GM21367 (cell line): ENCODE measurements at regions not wholly inside any gene's neighbourhood (a gene's known extent, or its start where the extent isn't known, plus 50 kb on each side); places are given as distances from the start of the nearest gene placed in this dataset.
"Not testable (repeated sequence)": the region's sequence is repeated elsewhere in the genome, so short reads cannot be mapped to it uniquely, and the experiment has no call there.

Experiments used
- ATAC-seq: cut with Tn5 transposase; IDR thresholded peaks from one replicate; pipeline ENCODE4 v1.9.1; 2021; ENCODE audit not compliant: unreplicated experiment

DNA sequence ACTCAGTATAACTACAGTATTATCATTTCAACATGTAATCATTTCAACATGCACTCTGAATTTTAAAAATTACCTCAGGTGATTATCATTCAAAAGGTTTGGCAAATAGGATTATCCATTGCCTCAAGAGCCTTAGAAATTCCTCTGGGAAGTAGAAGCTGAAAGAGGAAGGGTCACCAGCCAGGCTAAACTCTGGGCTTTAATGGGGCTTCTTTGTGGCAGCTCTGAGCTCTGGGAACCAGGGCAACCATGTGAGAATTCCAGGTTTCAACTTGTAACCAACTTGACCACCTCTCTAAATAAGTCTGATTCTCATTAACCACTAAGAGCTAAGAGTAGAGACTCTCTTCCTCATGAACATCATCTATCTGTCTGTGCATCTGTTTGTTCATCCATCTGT lies 117.2 kb upstream of the MED14 start:
- ATAC-seq: no peak

GRCh38 chrX:40853004-40853815 lies 117.9 kb upstream of the MED14 start:
- no peak for ATAC-seq

- ATAC-seq: no peak
These were observed 118.4 kb upstream of the MED14 start for GRCh38 chrX:40853816-40854123.

GRCh38 chrX:40854242-40854641 lies 118.9 kb upstream of the MED14 start:
- no peak for ATAC-seq

- no peak for ATAC-seq
These were observed 120.1 kb upstream of the MED14 start for GRCh38 chrX:40855411-40855810.

DNA sequence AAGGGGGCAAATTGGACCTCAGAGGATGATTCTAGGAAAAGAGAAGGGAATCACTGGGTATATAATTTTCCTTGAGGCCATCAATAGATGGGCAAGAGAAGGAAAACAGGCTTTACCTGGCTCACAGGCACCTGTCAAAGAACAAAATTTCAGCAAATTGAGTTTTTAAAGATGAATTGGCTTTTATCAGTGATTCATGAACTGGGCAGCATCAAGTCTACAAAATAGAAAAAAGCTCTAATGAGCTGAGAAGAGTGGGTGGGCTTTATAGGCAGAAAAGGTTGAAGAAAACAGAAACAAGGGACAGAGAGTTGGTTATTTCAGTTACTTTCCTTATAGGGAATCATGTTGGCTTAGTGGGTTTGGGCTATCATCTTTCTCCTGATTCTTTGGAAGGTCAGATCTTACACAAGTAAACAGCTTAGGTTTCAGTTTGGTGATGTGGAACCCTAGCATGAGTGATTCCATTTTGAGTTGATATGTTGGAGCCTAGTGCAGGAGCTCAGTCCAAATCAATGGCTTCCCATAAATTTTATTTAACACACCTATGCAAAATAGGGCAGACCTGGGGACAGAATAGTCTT lies 120.7 kb upstream of the MED14 start:
- no peak for ATAC-seq

- ATAC-seq: not testable (repeated sequence)
These were observed 126.7 kb upstream of the MED14 start for GRCh38 chrX:40861952-40862554.

- ATAC-seq: not testable (repeated sequence)
These were observed 127.9 kb upstream of the MED14 start for GRCh38 chrX:40863260-40863659.

DNA sequence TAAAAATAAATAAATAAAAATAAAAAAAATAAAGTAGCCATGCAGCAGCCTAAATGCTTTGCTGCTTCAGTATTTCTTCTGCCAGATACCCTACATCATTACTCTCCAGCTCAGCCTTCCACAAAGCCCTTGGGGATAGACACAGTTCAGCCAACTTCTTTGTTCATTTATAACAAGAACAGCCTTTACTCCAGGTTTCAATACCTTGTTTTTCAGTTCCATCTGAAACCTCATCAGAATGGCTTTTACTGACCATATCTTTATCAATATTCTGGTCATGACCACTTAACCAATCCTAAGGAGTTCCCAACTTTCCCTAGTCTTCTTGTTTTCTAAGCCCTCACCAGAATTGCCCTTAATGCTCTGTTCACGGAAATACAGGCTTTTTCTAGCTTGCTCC lies 128.3 kb upstream of the MED14 start:
- no peak for ATAC-seq

GRCh38 chrX:40864972-40865371 lies 129.6 kb upstream of the MED14 start:
- no peak for ATAC-seq

GRCh38 chrX:40866893-40867292 lies 131.6 kb upstream of the MED14 start:
- ATAC-seq: no peak

DNA sequence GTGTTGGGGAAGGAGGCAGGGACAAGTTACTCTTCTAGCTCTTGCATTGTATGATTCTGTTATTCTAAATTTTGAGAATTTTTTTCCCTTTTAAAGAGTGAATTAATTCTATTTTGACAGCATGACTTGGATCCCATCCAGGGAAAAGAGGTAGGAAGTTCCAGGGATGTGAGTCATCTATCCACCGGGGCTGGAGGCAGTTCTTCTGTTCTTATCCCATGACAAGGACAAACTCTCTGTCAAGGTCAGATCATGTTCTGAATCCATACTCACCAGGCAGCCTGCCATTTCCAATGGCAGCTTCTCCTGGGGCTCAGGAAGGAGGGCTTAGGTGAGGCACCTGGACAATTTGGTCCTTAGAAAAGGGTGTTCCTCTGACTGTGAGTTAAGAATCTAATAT lies 132.0 kb upstream of the MED14 start:
- ATAC-seq: no peak

DNA sequence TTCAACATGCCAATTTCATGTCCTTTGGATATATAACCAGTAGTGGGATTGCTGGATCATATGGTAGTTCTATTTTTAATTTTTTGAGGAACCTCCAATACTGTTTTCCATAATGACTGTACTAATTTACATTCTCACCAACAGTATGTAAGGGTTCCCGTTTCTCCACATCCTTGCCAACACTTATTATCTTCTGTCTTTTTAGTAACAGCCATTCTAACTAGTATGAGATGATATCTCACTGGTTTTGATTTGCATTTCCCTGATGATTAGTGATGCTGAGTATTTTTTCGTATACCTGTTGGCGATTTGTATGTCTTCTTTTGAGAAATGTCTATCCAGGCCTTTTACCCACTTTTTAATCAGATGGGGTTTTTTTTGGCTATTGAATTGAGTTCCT lies 133.5 kb upstream of the MED14 start:
- ATAC-seq: no peak

GRCh38 chrX:40870982-40871381 lies 135.6 kb upstream of the MED14 start:
- ATAC-seq: not testable (repeated sequence)

DNA sequence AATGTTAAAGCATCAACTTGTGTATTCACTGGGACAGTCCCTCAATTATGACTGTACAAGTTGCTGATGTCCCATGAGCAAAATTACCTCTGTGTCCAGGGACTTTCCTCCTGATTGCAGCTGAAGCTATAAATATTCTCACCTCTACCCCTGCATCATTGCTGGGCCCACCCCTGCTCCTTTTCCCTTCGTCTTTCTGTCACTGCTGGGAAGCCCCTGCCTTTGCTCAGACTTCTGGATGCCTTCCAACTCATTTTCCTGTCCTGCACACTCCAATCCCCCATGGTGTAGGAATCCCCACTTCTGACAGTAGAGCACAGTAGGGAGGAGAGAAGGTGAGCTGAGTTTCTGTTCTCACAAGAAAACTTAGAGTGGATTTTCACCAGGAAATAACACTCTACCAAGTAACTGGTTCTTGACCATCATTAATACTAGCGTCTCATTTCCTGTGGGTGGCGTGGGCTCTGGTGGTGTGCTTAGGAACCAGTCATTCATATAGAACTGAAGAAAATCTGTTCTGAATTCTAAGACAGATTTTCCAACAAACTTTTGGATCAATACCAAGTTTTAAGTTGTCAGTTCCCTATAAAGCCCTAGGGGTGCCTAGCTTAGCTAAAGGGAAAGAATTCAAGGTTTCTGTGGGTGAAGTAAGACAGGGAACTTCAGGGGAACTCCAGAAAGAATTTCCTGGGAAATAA lies 136.2 kb upstream of the MED14 start:
- ATAC-seq: peak; percentile 67

GRCh38 chrX:40872351-40872750 lies 137.0 kb upstream of the MED14 start:
- ATAC-seq: no peak

GRCh38 chrX:40875476-40875875 lies 140.1 kb upstream of the MED14 start:
- ATAC-seq: no peak

GRCh38 chrX:40877887-40878286 lies 142.5 kb upstream of the MED14 start:
- no peak for ATAC-seq

DNA sequence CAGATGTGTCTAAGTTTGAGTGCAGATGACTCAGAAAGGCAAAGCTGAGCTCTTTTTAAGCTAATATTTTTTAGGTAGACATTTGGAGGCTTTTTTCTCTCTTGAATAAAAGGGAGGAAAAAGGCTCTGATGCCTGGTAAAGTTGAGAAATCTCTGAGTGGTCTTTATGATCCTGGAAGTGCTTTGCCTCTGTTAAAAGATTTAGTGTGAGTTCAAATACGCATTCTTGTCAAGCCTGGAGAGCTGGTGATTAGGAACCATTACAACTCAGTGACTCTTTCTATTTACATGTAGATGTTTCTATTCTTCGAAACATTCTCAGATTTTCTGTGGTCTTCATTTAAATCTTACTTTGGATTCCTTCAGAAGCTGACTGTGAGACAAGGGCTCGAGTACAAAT lies 143.4 kb upstream of the MED14 start:
- ATAC-seq: no peak

DNA sequence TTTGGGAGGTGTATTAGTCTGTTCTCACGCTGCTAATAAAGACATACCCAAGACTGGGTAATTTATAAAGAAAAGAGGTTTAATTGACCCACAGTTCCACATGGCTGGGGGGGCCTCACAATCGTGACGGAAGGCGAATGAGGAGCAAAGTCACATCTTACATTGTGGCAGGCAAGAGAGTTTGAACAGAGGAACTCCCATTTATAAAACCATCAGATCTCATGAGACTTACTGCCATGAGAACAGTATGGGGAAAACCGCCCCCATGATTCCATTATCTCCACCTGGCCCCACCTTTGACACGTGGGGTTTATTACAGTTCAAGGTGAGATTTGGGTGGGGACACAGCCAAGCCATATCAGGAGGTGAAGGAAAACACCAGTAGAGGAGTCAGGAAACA lies 143.8 kb upstream of the MED14 start:
- not testable (repeated sequence) for ATAC-seq

GRCh38 chrX:40880712-40881111 lies 145.4 kb upstream of the MED14 start:
- ATAC-seq: no peak
